Activated CD8-positive, alpha-beta memory T cell treated with anti-CD3 and anti-CD28 coated beads for 36 hours (primary cell): ENCODE measurements at regions not wholly inside any gene's neighbourhood (a gene's known extent, or its start where the extent isn't known, plus 50 kb on each side); places are given as distances from the start of the nearest gene placed in this dataset.
"Not testable (repeated sequence)": the region's sequence is repeated elsewhere in the genome, so short reads cannot be mapped to it uniquely, and the experiment has no call there.

Experiments
- CTCF ChIA-PET: fragments of 350-600 bp; sonication (Branson Sonifier 250); formaldehyde crosslinking; loops from one replicate; lab custom pipeline; 2021; ENCODE audit warnings: antibody characterized with exemption; lab: Charles Lee
- POLR2A ChIA-PET: fragments of 350-600 bp; sonication (Branson Sonifier 250); formaldehyde crosslinking; loops from one replicate; lab custom pipeline; 2021; ENCODE audit warnings: antibody characterized with exemption; lab: Charles Lee

GRCh38 chr10:36475746-36476145 is 649.7 kb upstream of the ANKRD30A start:
- ChIA-PET POLR2A (no interaction called here), CTCF (no interaction called here)

GRCh38 chr10:36474456-36474855 is 650.9 kb upstream of the ANKRD30A start:
- ChIA-PET CTCF (no interaction called here), POLR2A (no interaction called here)

GRCh38 chr10:36473122-36473521 is 652.3 kb upstream of the ANKRD30A start:
- ChIA-PET POLR2A (no interaction called here), CTCF (no interaction called here)

- POLR2A ChIA-PET, result no interaction called here
- CTCF ChIA-PET, result no interaction called here
These were observed 655.8 kb upstream of the ANKRD30A start for GRCh38 chr10:36469585-36469984.

- POLR2A ChIA-PET, result no interaction called here
- CTCF ChIA-PET, result no interaction called here
These were observed 656.8 kb upstream of the ANKRD30A start for GRCh38 chr10:36468620-36469019.

- ChIA-PET POLR2A (no interaction called here), CTCF (no interaction called here)
These were observed 659.6 kb upstream of the ANKRD30A start for GRCh38 chr10:36465604-36466379.

- CTCF ChIA-PET, result no interaction called here
These were observed 661.1 kb upstream of the ANKRD30A start for GRCh38 chr10:36464291-36464690.

GRCh38 chr10:36463390-36463789 is 662.0 kb upstream of the ANKRD30A start:
- CTCF ChIA-PET, result no interaction called here
- POLR2A ChIA-PET, result no interaction called here

More at GRCh38 chr10:36464291-36464690, 661.1 kb upstream of the ANKRD30A start:
- POLR2A ChIA-PET, result no interaction called here

- ChIA-PET POLR2A (no interaction called here), CTCF (no interaction called here)
These were observed 663.2 kb upstream of the ANKRD30A start for GRCh38 chr10:36462194-36462593.

GRCh38 chr10:36458437-36458836 is 667.0 kb upstream of the ANKRD30A start:
- CTCF ChIA-PET, POLR2A ChIA-PET: not testable (repeated sequence)

GRCh38 chr10:36457751-36458150 is 667.6 kb upstream of the ANKRD30A start:
- CTCF ChIA-PET, result no interaction called here
- POLR2A ChIA-PET, result no interaction called here

GRCh38 chr10:36455526-36456133 is 669.8 kb upstream of the ANKRD30A start:
- ChIA-PET POLR2A (no interaction called here), CTCF (no interaction called here)

GRCh38 chr10:36452851-36453250 is 672.5 kb upstream of the ANKRD30A start:
- ChIA-PET POLR2A (no interaction called here), CTCF (no interaction called here)

- ChIA-PET POLR2A (no interaction called here), CTCF (no interaction called here)
These were observed 673.9 kb upstream of the ANKRD30A start for GRCh38 chr10:36451391-36451970.

- CTCF ChIA-PET, result no interaction called here
- POLR2A ChIA-PET, result no interaction called here
These were observed 675.0 kb upstream of the ANKRD30A start for GRCh38 chr10:36450380-36450779.

- ChIA-PET POLR2A (no interaction called here), CTCF (no interaction called here)
These were observed 676.4 kb upstream of the ANKRD30A start for GRCh38 chr10:36448760-36449691.

GRCh38 chr10:36446881-36447280 is 678.5 kb upstream of the ANKRD30A start:
- ChIA-PET CTCF (no interaction called here), POLR2A (no interaction called here)

- CTCF ChIA-PET, result no interaction called here
- POLR2A ChIA-PET, result no interaction called here
These were observed 682.2 kb upstream of the ANKRD30A start for GRCh38 chr10:36443233-36443632.

GRCh38 chr10:36441557-36441956 is 683.8 kb upstream of the ANKRD30A start:
- ChIA-PET CTCF (no interaction called here), POLR2A (no interaction called here)

GRCh38 chr10:36440539-36440938 is 684.9 kb upstream of the ANKRD30A start:
- POLR2A ChIA-PET, result no interaction called here
- CTCF ChIA-PET, result no interaction called here
